ENCODE measurements at regions not wholly inside any gene's neighbourhood (a gene's known extent, or its start where the extent isn't known, plus 50 kb on each side); places are given as distances from the start of the nearest gene placed in this dataset.
"Not testable (repeated sequence)": the region's sequence is repeated elsewhere in the genome, so short reads cannot be mapped to it uniquely, and the experiment has no call there.

- DNase-seq (ENCODE audit: low read depth), result no peak
- no peak for TF ChIP-seq CTCF (conservative IDR thresholded peaks at IDR 0.05; ENCODE audit: low read depth, low read length)
- H3K4me3 ChIP-seq (ENCODE audit: low read length), result no peak overlapping the region
Measured at GRCh38 chr2:8126783-8127182, 555.1 kb upstream of the ID2 start.

GRCh38 chr2:8131423-8131822, 550.4 kb upstream of the ID2 start:
- DNase-seq (ENCODE audit: low read depth); H3K4me3 ChIP-seq (ENCODE audit: low read length): not testable (repeated sequence)

- no peak for TF ChIP-seq CTCF (conservative IDR thresholded peaks at IDR 0.05; ENCODE audit: low read depth, low read length)
- no peak overlapping the region for H3K4me3 ChIP-seq (ENCODE audit: low read length)
- DNase-seq (ENCODE audit: low read depth), result no peak
Measured at GRCh38 chr2:8132351-8132831, 549.5 kb upstream of the ID2 start.

GRCh38 chr2:8132879-8133278, 549.0 kb upstream of the ID2 start:
- TF ChIP-seq CTCF (conservative IDR thresholded peaks at IDR 0.05; ENCODE audit: low read depth, low read length), result no peak

GRCh38 chr2:8133363-8133762, 548.5 kb upstream of the ID2 start:
- no peak for DNase-seq (ENCODE audit: low read depth)
- TF ChIP-seq CTCF (conservative IDR thresholded peaks at IDR 0.05; ENCODE audit: low read depth, low read length), result no peak
- H3K4me3 ChIP-seq (ENCODE audit: low read length), result no peak overlapping the region

More at GRCh38 chr2:8132879-8133278, 549.0 kb upstream of the ID2 start:
- H3K4me3 ChIP-seq (ENCODE audit: low read length), result no peak overlapping the region
- DNase-seq (ENCODE audit: low read depth), result no peak

GRCh38 chr2:8133913-8134472, 547.9 kb upstream of the ID2 start:
- TF ChIP-seq CTCF (conservative IDR thresholded peaks at IDR 0.05; ENCODE audit: low read depth, low read length), result no peak
- DNase-seq (ENCODE audit: low read depth), result no peak
- H3K4me3 ChIP-seq (ENCODE audit: low read length), result no peak overlapping the region

GRCh38 chr2:8134473-8134932, 547.4 kb upstream of the ID2 start:
- no peak for TF ChIP-seq CTCF (conservative IDR thresholded peaks at IDR 0.05; ENCODE audit: low read depth, low read length)
- no peak for DNase-seq (ENCODE audit: low read depth)
- H3K4me3 ChIP-seq (ENCODE audit: low read length), result no peak overlapping the region

Data from retinal pigment epithelial cell (primary cell).